T-helper 1 cell treated with Interleukin-12 subunit alpha and Interleukin-12 subunit beta and Interleukin-4 antibody, amounts not matched to agents 30 μg/mL and 1 μg/mL, for 36 hours (primary cell): ENCODE measurements at regions not wholly inside any gene's neighbourhood (a gene's known extent, or its start where the extent isn't known, plus 50 kb on each side); places are given as distances from the start of the nearest gene placed in this dataset.

Experiments used
- H3K27ac Mint-ChIP-seq: one replicate; pipeline ENCODE4 v1.8.0; 2021; ENCODE audit warnings: mild to moderate bottlenecking, mixed read lengths
- H3K27me3 Mint-ChIP-seq: one replicate; pipeline ENCODE4 v1.8.0; 2021; ENCODE audit warnings: low read depth, mixed read lengths
- H3K36me3 Mint-ChIP-seq: one replicate; pipeline ENCODE4 v1.8.0; 2021; ENCODE audit warnings: low read depth, mixed read lengths
- H3K4me1 Mint-ChIP-seq: one replicate; pipeline ENCODE4 v1.8.0; 2021; ENCODE audit warnings: low read depth, mixed read lengths
- H3K4me3 Mint-ChIP-seq: one replicate; pipeline ENCODE4 v1.8.0; 2021; ENCODE audit warnings: mild to moderate bottlenecking, moderate library complexity, mixed read lengths
- H3K9me3 Mint-ChIP-seq: one replicate; pipeline ENCODE4 v1.8.0; 2021; ENCODE audit warnings: mixed read lengths

DNA sequence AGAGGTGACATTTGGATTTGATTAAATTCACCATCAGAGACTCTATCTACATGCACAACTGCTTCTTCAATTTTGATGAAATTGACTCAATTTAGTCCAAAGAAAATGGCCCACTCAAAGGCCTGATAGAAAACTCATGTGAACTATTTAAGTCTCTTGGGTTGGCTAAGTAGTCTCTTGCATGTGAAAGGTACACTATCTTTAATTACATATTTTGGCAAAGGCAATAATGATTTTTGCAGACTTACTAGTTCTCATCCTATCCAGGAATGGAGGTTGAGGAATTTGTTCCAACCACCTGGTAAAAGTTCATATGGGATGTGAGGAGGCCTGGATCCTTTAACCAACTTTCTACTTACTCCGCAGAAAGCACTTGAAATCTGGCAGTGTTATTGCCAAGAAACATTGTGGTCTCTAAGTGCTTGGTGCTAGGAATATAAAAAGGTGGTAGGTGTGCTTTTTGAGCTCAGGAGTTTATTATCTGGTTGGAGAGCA is 618.6 kb upstream of the MKI67 start:
- Mint-ChIP-seq H3K9me3 (no peaks in the 10 kb centered on the region), H3K4me3 (no peak overlapping the region), H3K27me3 (no peaks in the 10 kb centered on the region), H3K4me1 (no peaks in the 10 kb centered on the region), H3K27ac (no peak overlapping the region), H3K36me3 (no peaks in the 10 kb centered on the region)

GRCh38 chr10:128747582-128748346 is 621.5 kb upstream of the MKI67 start:
- no peaks in the 10 kb centered on the region for H3K4me1 Mint-ChIP-seq
- no peaks in the 10 kb centered on the region for H3K36me3 Mint-ChIP-seq
- H3K9me3 Mint-ChIP-seq: no peaks in the 10 kb centered on the region
- H3K27ac Mint-ChIP-seq: no peak overlapping the region
- no peaks in the 10 kb centered on the region for H3K27me3 Mint-ChIP-seq
- no peak overlapping the region for H3K4me3 Mint-ChIP-seq

DNA sequence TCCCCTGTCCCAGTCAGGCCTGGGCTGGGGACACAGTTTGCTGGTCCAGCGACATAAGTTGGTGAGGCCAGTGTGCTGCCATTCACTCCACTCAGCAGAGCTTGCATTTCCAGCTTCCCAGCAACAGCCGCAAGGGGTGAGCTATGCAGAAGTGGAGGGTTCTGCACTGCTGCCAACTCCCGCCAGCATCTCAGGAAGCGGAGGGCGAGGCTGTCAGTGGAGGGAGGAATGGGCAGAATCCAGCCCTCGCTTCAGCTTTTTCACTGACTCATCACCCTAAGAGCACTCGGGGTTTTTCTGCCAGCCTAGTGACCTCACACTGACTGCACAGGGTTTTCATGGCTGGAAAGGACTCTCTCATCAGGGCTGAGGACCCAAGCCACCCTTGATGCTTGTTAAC is 625.1 kb upstream of the MKI67 start:
- Mint-ChIP-seq H3K27ac (no peak overlapping the region), H3K4me3 (no peak overlapping the region), H3K36me3 (no peaks in the 10 kb centered on the region), H3K9me3 (no peaks in the 10 kb centered on the region), H3K27me3 (no peaks in the 10 kb centered on the region), H3K4me1 (no peaks in the 10 kb centered on the region)

DNA sequence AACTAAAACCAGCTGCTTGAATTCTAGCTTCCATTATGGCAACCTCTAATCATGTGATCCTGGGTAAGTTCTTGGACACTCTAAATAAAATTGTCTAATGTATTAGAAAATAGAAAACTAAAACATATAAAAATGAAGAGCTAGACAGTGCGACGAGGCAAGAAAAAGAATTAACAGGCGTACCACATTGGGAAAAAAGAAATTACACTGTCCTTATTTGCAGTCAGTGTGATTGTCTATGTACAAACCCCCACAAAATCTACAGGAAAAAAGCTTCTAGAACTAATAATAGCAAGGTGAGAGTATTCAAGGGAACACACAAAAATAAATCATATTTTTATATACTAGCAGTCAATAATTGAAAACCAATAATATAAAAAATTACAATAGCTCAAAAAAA is 625.6 kb upstream of the MKI67 start:
- H3K27me3 Mint-ChIP-seq: no peaks in the 10 kb centered on the region
- H3K4me1 Mint-ChIP-seq: no peaks in the 10 kb centered on the region
- no peaks in the 10 kb centered on the region for H3K9me3 Mint-ChIP-seq
- H3K4me3 Mint-ChIP-seq: no peak overlapping the region
- no peaks in the 10 kb centered on the region for H3K36me3 Mint-ChIP-seq
- no peak overlapping the region for H3K27ac Mint-ChIP-seq

- H3K4me3 Mint-ChIP-seq: no peak overlapping the region
- H3K27me3 Mint-ChIP-seq: no peaks in the 10 kb centered on the region
- H3K36me3 Mint-ChIP-seq: no peaks in the 10 kb centered on the region
- H3K4me1 Mint-ChIP-seq: no peaks in the 10 kb centered on the region
- no peaks in the 10 kb centered on the region for H3K9me3 Mint-ChIP-seq
- H3K27ac Mint-ChIP-seq: no peak overlapping the region
Observed at GRCh38 chr10:128759174-128759573, 633.0 kb upstream of the MKI67 start.

- no peak overlapping the region for H3K4me3 Mint-ChIP-seq
- no peak overlapping the region for H3K27ac Mint-ChIP-seq
- no peaks in the 10 kb centered on the region for H3K27me3 Mint-ChIP-seq
- no peaks in the 10 kb centered on the region for H3K4me1 Mint-ChIP-seq
- no peaks in the 10 kb centered on the region for H3K36me3 Mint-ChIP-seq
- H3K9me3 Mint-ChIP-seq: no peaks in the 10 kb centered on the region
Observed at GRCh38 chr10:128763588-128763987, 637.4 kb upstream of the MKI67 start.

DNA sequence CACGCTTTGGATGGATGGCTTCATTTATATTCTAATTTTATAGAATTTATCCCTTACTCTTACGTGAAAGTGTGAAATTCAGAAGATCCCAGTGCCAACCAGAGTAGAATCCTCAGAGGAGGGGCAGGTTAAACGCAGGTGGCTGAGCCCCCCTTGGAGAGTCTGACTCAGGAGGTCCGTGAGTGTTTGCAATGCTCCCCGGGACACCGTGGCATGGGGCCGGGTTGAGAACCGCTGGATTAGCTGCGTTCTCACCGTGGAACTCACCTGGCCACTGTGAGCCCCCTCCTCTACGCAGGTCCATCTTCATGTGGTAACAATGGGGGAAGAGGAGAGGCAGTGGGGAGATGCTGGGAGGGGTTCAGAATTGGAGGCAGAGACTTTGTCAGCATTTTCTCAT is 638.0 kb upstream of the MKI67 start:
- H3K27ac Mint-ChIP-seq: no peak overlapping the region
- H3K27me3 Mint-ChIP-seq: no peaks in the 10 kb centered on the region
- H3K36me3 Mint-ChIP-seq: no peaks in the 10 kb centered on the region
- H3K9me3 Mint-ChIP-seq: no peaks in the 10 kb centered on the region
- H3K4me1 Mint-ChIP-seq: no peaks in the 10 kb centered on the region
- no peak overlapping the region for H3K4me3 Mint-ChIP-seq

GRCh38 chr10:128766915-128767314 is 640.7 kb upstream of the MKI67 start:
- no peaks in the 10 kb centered on the region for H3K4me1 Mint-ChIP-seq
- no peak overlapping the region for H3K27ac Mint-ChIP-seq
- no peaks in the 10 kb centered on the region for H3K27me3 Mint-ChIP-seq
- H3K9me3 Mint-ChIP-seq: no peaks in the 10 kb centered on the region
- H3K4me3 Mint-ChIP-seq: no peak overlapping the region
- H3K36me3 Mint-ChIP-seq: no peaks in the 10 kb centered on the region

DNA sequence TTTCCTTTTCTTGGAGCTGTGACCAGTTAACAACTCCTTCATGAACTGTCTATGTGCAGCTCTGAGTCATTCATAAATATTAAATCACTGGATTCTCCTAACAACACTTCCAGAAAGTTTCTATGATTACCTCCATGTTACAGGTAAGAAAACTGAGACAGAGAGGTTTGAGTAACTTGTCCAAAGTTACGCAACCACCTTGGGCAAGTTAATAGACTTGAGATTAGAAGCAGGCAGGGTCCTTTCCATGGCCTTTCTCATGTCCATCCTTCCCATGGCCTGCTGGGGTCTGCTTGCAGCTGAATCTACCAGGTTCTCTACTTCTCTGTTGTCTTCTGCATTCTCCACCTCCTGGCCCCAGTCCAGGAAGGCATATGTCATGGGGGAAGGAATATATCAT is 648.8 kb upstream of the MKI67 start:
- H3K27ac Mint-ChIP-seq: no peak overlapping the region
- H3K9me3 Mint-ChIP-seq: no peaks in the 10 kb centered on the region
- no peaks in the 10 kb centered on the region for H3K27me3 Mint-ChIP-seq

GRCh38 chr10:128775743-128776142 is 649.5 kb upstream of the MKI67 start:
- H3K4me3 Mint-ChIP-seq: no peak overlapping the region
- no peak overlapping the region for H3K27ac Mint-ChIP-seq
- no peaks in the 10 kb centered on the region for H3K36me3 Mint-ChIP-seq
- no peaks in the 10 kb centered on the region for H3K9me3 Mint-ChIP-seq
- no peaks in the 10 kb centered on the region for H3K4me1 Mint-ChIP-seq
- no peaks in the 10 kb centered on the region for H3K27me3 Mint-ChIP-seq

More for the DNA sequence above, 648.8 kb upstream of the MKI67 start:
- Mint-ChIP-seq H3K4me1 (no peaks in the 10 kb centered on the region), H3K4me3 (no peak overlapping the region), H3K36me3 (no peaks in the 10 kb centered on the region)

GRCh38 chr10:128776673-128777252 is 650.5 kb upstream of the MKI67 start:
- no peaks in the 10 kb centered on the region for H3K36me3 Mint-ChIP-seq
- no peaks in the 10 kb centered on the region for H3K4me1 Mint-ChIP-seq
- no peaks in the 10 kb centered on the region for H3K9me3 Mint-ChIP-seq
- no peak overlapping the region for H3K4me3 Mint-ChIP-seq
- H3K27me3 Mint-ChIP-seq: no peaks in the 10 kb centered on the region
- H3K27ac Mint-ChIP-seq: no peak overlapping the region

GRCh38 chr10:128777342-128777741 is 651.1 kb upstream of the MKI67 start:
- Mint-ChIP-seq H3K4me3 (no peak overlapping the region), H3K4me1 (no peaks in the 10 kb centered on the region), H3K27ac (no peak overlapping the region), H3K9me3 (no peaks in the 10 kb centered on the region), H3K36me3 (no peaks in the 10 kb centered on the region), H3K27me3 (no peaks in the 10 kb centered on the region)

- Mint-ChIP-seq H3K4me3 (no peak overlapping the region), H3K27me3 (no peaks in the 10 kb centered on the region), H3K9me3 (no peaks in the 10 kb centered on the region), H3K4me1 (no peaks in the 10 kb centered on the region), H3K36me3 (no peaks in the 10 kb centered on the region), H3K27ac (no peak overlapping the region)
Observed at GRCh38 chr10:128779416-128779815, 653.2 kb upstream of the MKI67 start.

- Mint-ChIP-seq H3K27ac (no peak overlapping the region), H3K36me3 (no peaks in the 10 kb centered on the region), H3K4me3 (no peak overlapping the region), H3K27me3 (no peaks in the 10 kb centered on the region), H3K9me3 (no peaks in the 10 kb centered on the region), H3K4me1 (no peaks in the 10 kb centered on the region)
Observed at GRCh38 chr10:128780156-128780761, 654.0 kb upstream of the MKI67 start.

DNA sequence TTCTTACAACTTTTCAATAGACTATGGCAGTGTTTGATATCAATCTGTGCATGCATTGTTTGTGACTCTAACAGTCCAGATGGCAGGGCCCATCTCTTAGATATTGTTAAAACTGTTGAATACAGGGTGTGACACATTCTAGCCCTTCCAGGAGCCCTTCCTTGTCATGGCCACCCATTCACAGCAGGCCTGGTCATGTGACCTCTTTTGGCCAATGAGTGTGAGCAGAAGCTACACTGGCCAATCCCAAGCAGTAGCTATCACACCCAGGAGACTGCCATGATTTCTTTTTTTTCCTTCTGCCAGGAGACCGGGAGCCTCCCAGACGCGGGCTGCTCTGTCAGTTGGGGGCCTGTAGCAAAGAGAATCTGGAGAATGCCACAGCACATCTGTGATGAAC is 655.4 kb upstream of the MKI67 start:
- Mint-ChIP-seq H3K9me3 (no peaks in the 10 kb centered on the region), H3K4me3 (no peak overlapping the region), H3K27me3 (no peaks in the 10 kb centered on the region), H3K27ac (no peak overlapping the region), H3K4me1 (no peaks in the 10 kb centered on the region), H3K36me3 (no peaks in the 10 kb centered on the region)
